Glutamatergic neuron (in vitro differentiated cells): ENCODE measurements at regions not wholly inside any gene's neighbourhood (a gene's known extent, or its start where the extent isn't known, plus 50 kb on each side); places are given as distances from the start of the nearest gene placed in this dataset.
"Not testable (repeated sequence)": the region's sequence is repeated elsewhere in the genome, so short reads cannot be mapped to it uniquely, and the experiment has no call there.

Experiments used
- DNase-seq: peaks from one replicate; pipeline ENCODE4 v3.0.0; 2022
- H3K27ac Mint-ChIP-seq: one replicate; pipeline ENCODE4 v1.8.0; 2020; ENCODE audit warnings: mild to moderate bottlenecking, mixed read lengths, inconsistent platforms; ENCODE audit not compliant: unreplicated experiment
- H3K27me3 Mint-ChIP-seq: one replicate; pipeline ENCODE4 v1.8.0; 2020; ENCODE audit warnings: mild to moderate bottlenecking, moderate library complexity, mixed read lengths, inconsistent platforms; ENCODE audit not compliant: unreplicated experiment
- H3K36me3 Mint-ChIP-seq: one replicate; pipeline ENCODE4 v1.8.0; 2020; ENCODE audit warnings: mild to moderate bottlenecking, mixed read lengths, inconsistent platforms; ENCODE audit not compliant: unreplicated experiment
- H3K4me1 Mint-ChIP-seq: one replicate; pipeline ENCODE4 v1.8.0; 2020; ENCODE audit warnings: mild to moderate bottlenecking, low read depth, mixed read lengths, inconsistent platforms; ENCODE audit not compliant: unreplicated experiment
- H3K4me3 Mint-ChIP-seq: one replicate; pipeline ENCODE4 v1.8.0; 2020; ENCODE audit warnings: mild to moderate bottlenecking, mixed read lengths, inconsistent platforms; ENCODE audit not compliant: unreplicated experiment
- H3K9me3 Mint-ChIP-seq: one replicate; pipeline ENCODE4 v1.8.0; 2020; ENCODE audit warnings: mild to moderate bottlenecking, moderate library complexity, mixed read lengths, inconsistent platforms; ENCODE audit not compliant: unreplicated experiment
- TF ChIP-seq, protein P1 (sequence below): fragments of 200-600 bp; sonication (generic); IDR thresholded peaks from one replicate; pipeline ENCODE4 v1.5.0; 2021; ENCODE audit not compliant: partially characterized antibody, unreplicated experiment

DNA sequence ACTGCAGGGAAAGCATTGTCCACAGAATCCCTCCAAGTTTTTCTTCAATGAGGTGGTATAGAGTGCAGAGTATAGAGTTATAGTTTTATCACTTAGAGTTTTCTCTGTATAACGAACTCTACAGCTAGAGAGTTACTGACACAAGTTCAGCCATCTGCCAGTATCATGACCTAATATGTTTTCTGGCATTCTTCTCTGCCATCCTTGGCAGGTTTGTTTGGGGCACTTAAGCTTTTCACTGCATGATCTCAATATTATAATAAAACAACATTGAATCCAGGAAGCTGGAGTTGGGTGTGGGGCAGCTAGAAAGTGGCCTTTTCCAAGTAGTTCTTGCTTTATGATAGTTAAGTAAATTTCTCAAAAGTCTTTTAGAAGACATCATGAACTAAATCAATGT is 743.5 kb upstream of the ARPP21 start:
- no peak overlapping the region for H3K27ac Mint-ChIP-seq
- no peaks in the 10 kb centered on the region for H3K27me3 Mint-ChIP-seq
- H3K9me3 Mint-ChIP-seq, result no peaks in the 10 kb centered on the region
- no peak overlapping the region for H3K4me3 Mint-ChIP-seq
- no peaks in the 10 kb centered on the region for H3K36me3 Mint-ChIP-seq
- no peak for DNase-seq
- H3K4me1 Mint-ChIP-seq, result peaks cover 9% of the 10 kb centered on the region
- TF ChIP-seq, protein P1, sequence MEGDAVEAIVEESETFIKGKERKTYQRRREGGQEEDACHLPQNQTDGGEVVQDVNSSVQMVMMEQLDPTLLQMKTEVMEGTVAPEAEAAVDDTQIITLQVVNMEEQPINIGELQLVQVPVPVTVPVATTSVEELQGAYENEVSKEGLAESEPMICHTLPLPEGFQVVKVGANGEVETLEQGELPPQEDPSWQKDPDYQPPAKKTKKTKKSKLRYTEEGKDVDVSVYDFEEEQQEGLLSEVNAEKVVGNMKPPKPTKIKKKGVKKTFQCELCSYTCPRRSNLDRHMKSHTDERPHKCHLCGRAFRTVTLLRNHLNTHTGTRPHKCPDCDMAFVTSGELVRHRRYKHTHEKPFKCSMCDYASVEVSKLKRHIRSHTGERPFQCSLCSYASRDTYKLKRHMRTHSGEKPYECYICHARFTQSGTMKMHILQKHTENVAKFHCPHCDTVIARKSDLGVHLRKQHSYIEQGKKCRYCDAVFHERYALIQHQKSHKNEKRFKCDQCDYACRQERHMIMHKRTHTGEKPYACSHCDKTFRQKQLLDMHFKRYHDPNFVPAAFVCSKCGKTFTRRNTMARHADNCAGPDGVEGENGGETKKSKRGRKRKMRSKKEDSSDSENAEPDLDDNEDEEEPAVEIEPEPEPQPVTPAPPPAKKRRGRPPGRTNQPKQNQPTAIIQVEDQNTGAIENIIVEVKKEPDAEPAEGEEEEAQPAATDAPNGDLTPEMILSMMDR, result no peak

- H3K9me3 Mint-ChIP-seq, result peaks cover 11% of the 10 kb centered on the region
- not testable (repeated sequence) for H3K4me3 Mint-ChIP-seq, H3K36me3 Mint-ChIP-seq, H3K27ac Mint-ChIP-seq, DNase-seq, H3K4me1 Mint-ChIP-seq, H3K27me3 Mint-ChIP-seq
These were observed 729.6 kb upstream of the ARPP21 start for GRCh38 chr3:34909679-34910078.

- Mint-ChIP-seq H3K9me3 (no peaks in the 10 kb centered on the region), H3K27me3 (no peaks in the 10 kb centered on the region), H3K27ac (no peak overlapping the region), H3K36me3 (no peaks in the 10 kb centered on the region), H3K4me1 (no peaks in the 10 kb centered on the region), H3K4me3 (no peak overlapping the region)
- TF ChIP-seq, protein P1, result no peak
- no peak for DNase-seq
These were observed 720.3 kb upstream of the ARPP21 start for GRCh38 chr3:34919025-34919424.

- Mint-ChIP-seq H3K4me3 (no peak overlapping the region), H3K27me3 (no peaks in the 10 kb centered on the region), H3K4me1 (no peaks in the 10 kb centered on the region), H3K9me3 (no peaks in the 10 kb centered on the region), H3K27ac (no peak overlapping the region), H3K36me3 (no peaks in the 10 kb centered on the region)
- TF ChIP-seq, protein P1, result no peak
- no peak for DNase-seq
These were observed 718.5 kb upstream of the ARPP21 start for GRCh38 chr3:34920806-34921205.

DNA sequence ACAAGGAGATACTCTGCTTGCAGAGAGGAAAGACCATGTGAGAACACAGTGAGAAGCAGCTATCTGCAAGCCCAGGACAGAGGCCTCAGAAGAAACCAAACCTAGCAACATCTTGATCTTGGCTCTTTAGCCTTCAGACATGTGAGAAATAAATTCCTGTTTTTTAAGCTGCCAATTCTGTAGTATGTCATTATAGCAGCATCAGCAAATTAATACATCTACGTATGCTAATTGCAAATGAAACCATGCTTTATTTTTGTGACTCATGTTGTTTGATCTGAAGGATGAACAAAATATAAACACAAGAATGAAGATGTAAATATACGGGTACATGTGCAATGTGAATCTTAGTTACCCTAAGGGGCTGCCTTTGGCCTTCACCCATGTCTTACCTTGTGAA is 714.4 kb upstream of the ARPP21 start:
- DNase-seq, result no peak
- no peak overlapping the region for H3K4me3 Mint-ChIP-seq
- H3K36me3 Mint-ChIP-seq, result no peaks in the 10 kb centered on the region
- peaks cover 1% of the 10 kb centered on the region for H3K27me3 Mint-ChIP-seq
- no peak overlapping the region for H3K27ac Mint-ChIP-seq
- H3K9me3 Mint-ChIP-seq, result no peaks in the 10 kb centered on the region
- H3K4me1 Mint-ChIP-seq, result no peaks in the 10 kb centered on the region
- TF ChIP-seq, protein P1, result no peak

GRCh38 chr3:34925851-34926250 is 713.5 kb upstream of the ARPP21 start:
- H3K4me1 Mint-ChIP-seq, result no peaks in the 10 kb centered on the region
- H3K27ac Mint-ChIP-seq, result no peak overlapping the region
- H3K4me3 Mint-ChIP-seq, result no peak overlapping the region
- peaks cover 1% of the 10 kb centered on the region for H3K27me3 Mint-ChIP-seq
- no peak for DNase-seq
- H3K36me3 Mint-ChIP-seq, result no peaks in the 10 kb centered on the region
- no peaks in the 10 kb centered on the region for H3K9me3 Mint-ChIP-seq
- TF ChIP-seq, protein P1, result no peak
